ENCODE measurements at regions not wholly inside any gene's neighbourhood (a gene's known extent, or its start where the extent isn't known, plus 50 kb on each side); places are given as distances from the start of the nearest gene placed in this dataset.

GRCh38 chrX:69289046-69289792 lies 124.0 kb upstream of the PJA1 start:
- no peaks in the 10 kb centered on the region for H3K36me3 ChIP-seq
- no peak overlapping the region for H3K27ac ChIP-seq
- TF ChIP-seq, protein P1, sequence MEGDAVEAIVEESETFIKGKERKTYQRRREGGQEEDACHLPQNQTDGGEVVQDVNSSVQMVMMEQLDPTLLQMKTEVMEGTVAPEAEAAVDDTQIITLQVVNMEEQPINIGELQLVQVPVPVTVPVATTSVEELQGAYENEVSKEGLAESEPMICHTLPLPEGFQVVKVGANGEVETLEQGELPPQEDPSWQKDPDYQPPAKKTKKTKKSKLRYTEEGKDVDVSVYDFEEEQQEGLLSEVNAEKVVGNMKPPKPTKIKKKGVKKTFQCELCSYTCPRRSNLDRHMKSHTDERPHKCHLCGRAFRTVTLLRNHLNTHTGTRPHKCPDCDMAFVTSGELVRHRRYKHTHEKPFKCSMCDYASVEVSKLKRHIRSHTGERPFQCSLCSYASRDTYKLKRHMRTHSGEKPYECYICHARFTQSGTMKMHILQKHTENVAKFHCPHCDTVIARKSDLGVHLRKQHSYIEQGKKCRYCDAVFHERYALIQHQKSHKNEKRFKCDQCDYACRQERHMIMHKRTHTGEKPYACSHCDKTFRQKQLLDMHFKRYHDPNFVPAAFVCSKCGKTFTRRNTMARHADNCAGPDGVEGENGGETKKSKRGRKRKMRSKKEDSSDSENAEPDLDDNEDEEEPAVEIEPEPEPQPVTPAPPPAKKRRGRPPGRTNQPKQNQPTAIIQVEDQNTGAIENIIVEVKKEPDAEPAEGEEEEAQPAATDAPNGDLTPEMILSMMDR (IDR thresholded peaks at IDR 0.05) = no peak
- intact Hi-C loops (cut with DNase I) = loop anchor here (5.0 to 10.0 kb wide), 9 partner anchors 54 to 1094 kb away; partner anchors contain the start of gene EFNB1 (in 3 of the 10)
- H3K27me3 ChIP-seq = peaks cover 0 to 51% (median 0%) of the 10 kb centered on the region in 7 donors
- ATAC-seq (no peak), DNase-seq (no peak)
- 85 to 89% methylated on average over 11 of the region's 11 CpGs for WGBS, 2 donors
- H3K9me3 ChIP-seq = no peaks in the 10 kb centered on the region
- peaks cover 0 to 10% (median 5%) of the 10 kb centered on the region in 9 donors for H3K4me1 ChIP-seq
- no peak overlapping the region for H3K4me3 ChIP-seq

DNA sequence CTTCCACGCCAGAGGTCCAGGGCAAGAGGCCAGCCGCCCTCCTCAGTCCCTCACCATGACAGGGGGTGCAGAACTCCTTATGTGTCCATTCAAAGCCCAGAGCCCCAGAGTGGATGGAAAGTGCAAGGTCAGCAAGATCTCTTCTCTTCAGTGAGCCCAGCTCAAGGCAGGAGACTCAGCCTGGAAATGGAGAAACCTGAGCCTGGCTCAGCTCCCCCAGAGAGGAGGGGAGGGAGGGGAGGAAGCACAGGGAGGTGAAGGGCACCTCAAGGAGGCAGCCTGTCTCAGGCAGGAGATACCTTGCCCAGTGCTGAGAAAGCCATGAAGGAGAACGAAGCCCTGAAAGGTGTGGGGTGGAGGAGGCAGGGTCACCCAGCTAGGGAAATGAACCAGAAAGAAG lies 121.8 kb upstream of the PJA1 start:
- WGBS, 2 donors = 97 to 98% methylated on average over 3 of the region's 3 CpGs
- no peaks in the 10 kb centered on the region for H3K36me3 ChIP-seq
- H3K9me3 ChIP-seq = no peaks in the 10 kb centered on the region
- TF ChIP-seq, protein P1 (IDR thresholded peaks at IDR 0.05) = no peak
- H3K4me1 ChIP-seq = peaks cover 0 to 10% (median 5%) of the 10 kb centered on the region in 9 donors
- no peak overlapping the region for H3K27ac ChIP-seq
- H3K27me3 ChIP-seq = peaks cover 0 to 47% (median 0%) of the 10 kb centered on the region in 7 donors
- no peak overlapping the region for H3K4me3 ChIP-seq
- ATAC-seq = no peak
- intact Hi-C loops (cut with DNase I) = loop anchor here (2.0 to 10.0 kb wide), 12 partner anchors 52 to 1092 kb away; partner anchors contain the start of gene EFNB1 (in 4 of the 10)
- DNase-seq = no peak

DNA sequence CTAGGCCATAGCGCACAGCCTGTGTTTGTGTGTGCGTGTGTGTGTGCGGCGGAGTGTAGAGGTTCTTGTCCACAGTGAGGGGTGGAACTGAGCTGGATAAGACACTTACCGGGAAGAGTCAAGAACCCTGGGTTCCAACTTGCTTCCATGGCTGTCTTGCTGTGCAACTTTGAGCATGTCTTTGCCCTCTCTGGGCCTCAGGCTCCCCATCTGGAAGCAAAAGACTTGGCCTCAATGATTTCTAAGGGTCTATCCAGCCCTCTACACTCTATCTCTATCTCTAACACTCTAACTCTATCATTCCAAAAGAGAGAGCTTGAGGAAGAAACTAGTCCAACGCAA lies 121.3 kb upstream of the PJA1 start:
- ATAC-seq (no peak), DNase-seq (no peak)
- intact Hi-C loops (cut with DNase I) = loop anchor here (2.0 to 10.0 kb wide), 12 partner anchors 52 to 1092 kb away; partner anchors contain the start of gene EFNB1 (in 4 of the 10)
- 65 to 68% methylated on average over 6 of the region's 6 CpGs for WGBS, 2 donors
- Histone ChIP-seq H3K4me3 (no peak overlapping the region), H3K9me3 (no peaks in the 10 kb centered on the region), H3K27ac (no peak overlapping the region), H3K36me3 (no peaks in the 10 kb centered on the region), H3K4me1 (peaks cover 0 to 10% (median 5%) of the 10 kb centered on the region in 9 donors), H3K27me3 (peaks cover 0 to 41% (median 0%) of the 10 kb centered on the region in 7 donors)
- TF ChIP-seq, protein P1 (IDR thresholded peaks at IDR 0.05) = no peak

GRCh38 chrX:69285881-69286564 lies 120.8 kb upstream of the PJA1 start:
- H3K27me3 ChIP-seq = peaks cover 0 to 36% (median 0%) of the 10 kb centered on the region in 7 donors
- intact Hi-C loops (cut with DNase I) = loop anchor here (2.0 to 10.0 kb wide), 12 partner anchors 51 to 1091 kb away; partner anchors contain the start of gene EFNB1 (in 4 of the 10)
- DNase-seq = peak; percentile 49 to 71
- peak; percentile 72 to 89 (median 86) for ATAC-seq
- WGBS, 2 donors = 2 to 4% methylated on average over 29 to 30 of the region's 31 CpGs
- H3K4me3 ChIP-seq = peak overlapping the region; percentile 4 to 55 (median 45)
- no peaks in the 10 kb centered on the region for H3K9me3 ChIP-seq
- H3K4me1 ChIP-seq = peaks cover 0 to 10% (median 5%) of the 10 kb centered on the region in 9 donors
- peak overlapping the region in 3 of 10 donors; percentile 30 to 55 (median 31) for H3K27ac ChIP-seq
- H3K36me3 ChIP-seq = no peaks in the 10 kb centered on the region
- TF ChIP-seq, protein P1 (IDR thresholded peaks at IDR 0.05) = peak; percentile 60 to 92 (median 83)

Data from heart right ventricle (tissue), 16 donors.